ENCODE measurements at regions not wholly inside any gene's neighbourhood (a gene's known extent, or its start where the extent isn't known, plus 50 kb on each side); places are given as distances from the start of the nearest gene placed in this dataset.

DNA sequence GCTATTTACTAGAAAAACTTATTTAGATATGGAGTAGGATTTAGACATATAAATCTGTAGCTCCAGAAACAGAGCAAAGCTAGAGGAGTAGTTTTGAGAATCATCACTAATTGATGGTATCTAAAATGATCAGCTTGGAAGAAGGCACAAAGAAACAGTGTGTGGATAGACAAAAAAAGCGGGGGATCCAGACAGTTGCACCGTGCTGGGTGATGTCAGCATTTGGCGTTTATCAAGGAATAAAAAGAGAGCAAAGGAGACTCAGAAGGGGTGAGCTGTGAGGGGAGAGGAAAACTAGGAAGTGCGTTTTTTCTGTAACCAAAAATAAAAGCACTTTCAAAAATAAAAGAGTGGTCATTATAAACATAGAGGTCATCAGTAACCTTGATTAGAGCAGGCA is 90.5 kb upstream of the GPRIN3 start:
- no peak for DNase-seq
- no peaks in the 10 kb centered on the region for H3K36me3 ChIP-seq
- 60% methylated on average over 4 of the region's 4 CpGs for WGBS (ENCODE audit: insufficient coverage, low coverage, low lambda C conversion rate, missing lambda C conversion rate)
- no peak for ATAC-seq
- no peak overlapping the region for H3K4me3 ChIP-seq
- no peaks in the 10 kb centered on the region for H3K4me1 ChIP-seq
- TF ChIP-seq CTCF (IDR thresholded peaks at IDR 0.05): no peak
- TF ChIP-seq POLR2A (IDR thresholded peaks at IDR 0.05): no peak
- no peaks in the 10 kb centered on the region for H3K27me3 ChIP-seq
- intact Hi-C loops (cut with DNase I): no loop called here
- no peak overlapping the region for H3K27ac ChIP-seq
- no peaks in the 10 kb centered on the region for H3K9me3 ChIP-seq

GRCh38 chr4:89397441-89397840 is 89.8 kb upstream of the GPRIN3 start:
- Histone ChIP-seq H3K9me3 (no peaks in the 10 kb centered on the region), H3K27me3 (no peaks in the 10 kb centered on the region), H3K27ac (no peak overlapping the region), H3K4me1 (no peaks in the 10 kb centered on the region), H3K4me3 (no peak overlapping the region), H3K36me3 (no peaks in the 10 kb centered on the region)
- no peak for ATAC-seq
- intact Hi-C loops (cut with DNase I): no loop called here
- no peak for TF ChIP-seq CTCF (IDR thresholded peaks at IDR 0.05)
- no peak for TF ChIP-seq POLR2A (IDR thresholded peaks at IDR 0.05)
- no peak for DNase-seq
- 20% methylated on average over 1 of the region's 1 CpG for WGBS (ENCODE audit: insufficient coverage, low coverage, low lambda C conversion rate, missing lambda C conversion rate)

DNA sequence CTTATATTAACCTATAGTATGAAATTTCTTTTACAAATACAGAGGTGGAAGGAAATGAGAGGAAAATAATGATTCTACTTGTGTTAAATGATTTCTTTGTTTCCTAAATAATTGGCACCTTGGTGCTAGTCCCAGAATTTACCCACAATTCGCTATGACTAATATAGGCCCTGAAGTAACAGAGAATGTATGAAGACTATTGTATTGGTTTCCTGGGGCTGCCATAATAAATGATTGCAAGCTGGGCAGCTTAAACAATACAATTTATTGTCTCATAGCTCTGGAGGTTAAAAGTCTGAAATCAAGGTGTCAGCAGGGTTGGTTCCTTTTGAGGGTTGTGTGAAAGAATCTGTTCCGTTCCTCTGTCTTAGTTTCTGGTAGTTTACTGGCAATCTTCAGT is 74.8 kb upstream of the GPRIN3 start:
- Histone ChIP-seq H3K27me3 (no peaks in the 10 kb centered on the region), H3K36me3 (no peaks in the 10 kb centered on the region), H3K9me3 (no peaks in the 10 kb centered on the region), H3K27ac (no peak overlapping the region), H3K4me3 (no peak overlapping the region), H3K4me1 (no peaks in the 10 kb centered on the region)
- no peak for ATAC-seq
- no peak for DNase-seq
- 76% methylated on average over 2 of the region's 2 CpGs for WGBS (ENCODE audit: insufficient coverage, low coverage, low lambda C conversion rate, missing lambda C conversion rate)
- TF ChIP-seq POLR2A (IDR thresholded peaks at IDR 0.05) (no peak), CTCF (IDR thresholded peaks at IDR 0.05) (no peak)
- intact Hi-C loops (cut with DNase I): no loop called here

DNA sequence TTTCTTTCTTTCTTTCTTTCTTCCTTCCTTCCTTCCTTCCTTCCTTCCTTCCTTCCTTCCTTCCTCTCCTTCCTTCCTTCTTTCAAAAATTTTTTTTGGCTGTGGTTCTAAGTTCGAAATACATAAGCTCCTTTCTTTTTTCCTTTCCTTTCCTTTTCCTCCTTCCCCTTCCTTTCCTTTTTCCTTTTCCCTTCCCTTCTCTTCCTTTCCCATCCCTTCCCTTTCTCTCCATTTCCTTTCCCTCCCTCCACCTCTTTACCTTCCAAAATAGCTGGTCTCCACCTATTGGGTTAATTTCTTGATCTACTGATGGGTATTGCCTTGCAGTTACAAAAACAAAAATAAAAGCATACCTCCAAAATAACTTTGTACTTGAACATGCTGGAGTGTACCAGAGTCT is 73.4 kb upstream of the GPRIN3 start:
- intact Hi-C loops (cut with DNase I): no loop called here
- no peak overlapping the region for H3K4me3 ChIP-seq
- H3K4me1 ChIP-seq: no peaks in the 10 kb centered on the region
- H3K27me3 ChIP-seq: no peaks in the 10 kb centered on the region
- DNase-seq (no peak), ATAC-seq (no peak)
- no peak overlapping the region for H3K27ac ChIP-seq
- no peaks in the 10 kb centered on the region for H3K9me3 ChIP-seq
- no peak for TF ChIP-seq CTCF (IDR thresholded peaks at IDR 0.05)
- TF ChIP-seq POLR2A (IDR thresholded peaks at IDR 0.05): no peak
- no peaks in the 10 kb centered on the region for H3K36me3 ChIP-seq
- 38% methylated on average over 1 of the region's 1 CpG for WGBS (ENCODE audit: insufficient coverage, low coverage, low lambda C conversion rate, missing lambda C conversion rate)

- intact Hi-C loops (cut with DNase I): no loop called here
- no peak for ATAC-seq
Measured at GRCh38 chr4:89379511-89380044, 72.0 kb upstream of the GPRIN3 start.

More at GRCh38 chr4:89379511-89380044, 72.0 kb upstream of the GPRIN3 start:
- no peaks in the 10 kb centered on the region for H3K9me3 ChIP-seq
- no peak for DNase-seq
- H3K4me3 ChIP-seq: no peak overlapping the region
- H3K36me3 ChIP-seq: no peaks in the 10 kb centered on the region
- WGBS (ENCODE audit: insufficient coverage, low coverage, low lambda C conversion rate, missing lambda C conversion rate): 33% methylated on average over 1 of the region's 1 CpG
- TF ChIP-seq POLR2A (IDR thresholded peaks at IDR 0.05) (no peak), CTCF (IDR thresholded peaks at IDR 0.05) (no peak)
- no peak overlapping the region for H3K27ac ChIP-seq
- H3K4me1 ChIP-seq: no peaks in the 10 kb centered on the region
- no peaks in the 10 kb centered on the region for H3K27me3 ChIP-seq
